LNCaP clone FGC (cell line): ENCODE measurements at regions not wholly inside any gene's neighbourhood (a gene's known extent, or its start where the extent isn't known, plus 50 kb on each side); places are given as distances from the start of the nearest gene placed in this dataset.

Experiments
- DNase-seq: peaks from one replicate; pipeline ENCODE4 v3.0.0-alpha.2; 2011; ENCODE audit warnings: low read depth
- H3K4me3 ChIP-seq: 2 replicates; pipeline ENCODE4 v1.5.1; 2011; ENCODE audit warnings: mild to moderate bottlenecking, low read depth, low read length, control low read depth
- TF ChIP-seq, protein P1 (sequence below): IDR thresholded peaks from 2 replicates; pipeline ENCODE4 v1.5.1; 2012; ENCODE audit warnings: mild to moderate bottlenecking; ENCODE audit not compliant: control insufficient read depth, insufficient read depth; ENCODE audit errors: extremely low read depth

DNA sequence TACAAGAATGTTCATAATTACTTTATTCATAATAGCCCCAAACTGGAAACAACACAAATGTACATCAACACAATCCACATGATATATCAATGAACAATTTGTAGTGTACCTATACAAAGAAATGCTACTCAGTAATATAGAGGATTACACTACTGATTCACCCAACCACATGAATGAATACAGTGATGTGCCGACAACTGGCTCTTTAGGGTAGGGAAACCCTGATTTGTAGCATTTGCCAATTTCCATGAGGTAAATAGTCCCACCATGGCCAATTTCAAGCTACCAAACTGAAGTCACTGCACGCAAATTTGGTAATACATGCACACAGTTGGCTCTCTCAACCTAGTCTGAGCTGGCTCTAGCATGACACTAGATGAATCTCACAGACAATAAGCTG is 190.4 kb upstream of the KRR1 start:
- TF ChIP-seq, protein P1, sequence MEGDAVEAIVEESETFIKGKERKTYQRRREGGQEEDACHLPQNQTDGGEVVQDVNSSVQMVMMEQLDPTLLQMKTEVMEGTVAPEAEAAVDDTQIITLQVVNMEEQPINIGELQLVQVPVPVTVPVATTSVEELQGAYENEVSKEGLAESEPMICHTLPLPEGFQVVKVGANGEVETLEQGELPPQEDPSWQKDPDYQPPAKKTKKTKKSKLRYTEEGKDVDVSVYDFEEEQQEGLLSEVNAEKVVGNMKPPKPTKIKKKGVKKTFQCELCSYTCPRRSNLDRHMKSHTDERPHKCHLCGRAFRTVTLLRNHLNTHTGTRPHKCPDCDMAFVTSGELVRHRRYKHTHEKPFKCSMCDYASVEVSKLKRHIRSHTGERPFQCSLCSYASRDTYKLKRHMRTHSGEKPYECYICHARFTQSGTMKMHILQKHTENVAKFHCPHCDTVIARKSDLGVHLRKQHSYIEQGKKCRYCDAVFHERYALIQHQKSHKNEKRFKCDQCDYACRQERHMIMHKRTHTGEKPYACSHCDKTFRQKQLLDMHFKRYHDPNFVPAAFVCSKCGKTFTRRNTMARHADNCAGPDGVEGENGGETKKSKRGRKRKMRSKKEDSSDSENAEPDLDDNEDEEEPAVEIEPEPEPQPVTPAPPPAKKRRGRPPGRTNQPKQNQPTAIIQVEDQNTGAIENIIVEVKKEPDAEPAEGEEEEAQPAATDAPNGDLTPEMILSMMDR, result no peak
- H3K4me3 ChIP-seq, result no peak overlapping the region
- DNase-seq, result no peak

DNA sequence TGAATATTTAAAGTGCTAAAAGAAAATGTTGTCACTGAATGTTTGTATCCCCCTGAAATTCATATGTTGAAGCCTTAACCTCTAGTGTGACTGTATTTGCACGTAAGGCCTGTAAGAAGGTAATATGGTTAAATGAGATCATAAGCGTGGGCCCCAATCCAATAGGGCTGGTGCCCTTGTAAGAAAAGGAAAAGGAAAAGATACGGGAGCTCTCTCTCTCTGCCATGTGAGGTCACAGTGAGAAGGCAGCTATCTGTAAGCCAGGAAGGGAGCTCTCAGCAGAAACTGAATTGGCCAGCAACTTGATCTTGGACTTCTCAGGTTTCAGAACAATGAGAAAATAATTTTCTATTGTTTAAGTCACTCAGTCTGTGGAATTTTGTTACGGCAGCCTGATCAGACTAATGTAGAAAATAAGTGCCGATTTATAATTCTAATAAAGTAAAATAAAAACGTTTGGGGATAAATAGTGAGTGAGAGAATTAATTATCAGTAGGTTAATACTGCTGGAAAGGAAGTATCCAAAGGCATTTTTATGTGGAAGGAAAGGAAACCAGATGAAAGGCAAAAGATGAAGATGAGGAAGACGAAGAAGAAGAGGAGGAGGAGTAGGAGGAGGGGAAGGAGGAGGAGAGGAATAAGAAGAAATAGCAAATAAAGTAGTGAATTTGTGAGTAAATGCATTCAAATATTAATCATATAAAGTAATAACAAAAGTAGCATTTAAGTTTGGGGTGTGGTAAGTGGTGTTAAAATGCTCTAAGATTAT is 188.5 kb upstream of the KRR1 start:
- DNase-seq, result no peak
- TF ChIP-seq, protein P1, result no peak
- no peak overlapping the region for H3K4me3 ChIP-seq

DNA sequence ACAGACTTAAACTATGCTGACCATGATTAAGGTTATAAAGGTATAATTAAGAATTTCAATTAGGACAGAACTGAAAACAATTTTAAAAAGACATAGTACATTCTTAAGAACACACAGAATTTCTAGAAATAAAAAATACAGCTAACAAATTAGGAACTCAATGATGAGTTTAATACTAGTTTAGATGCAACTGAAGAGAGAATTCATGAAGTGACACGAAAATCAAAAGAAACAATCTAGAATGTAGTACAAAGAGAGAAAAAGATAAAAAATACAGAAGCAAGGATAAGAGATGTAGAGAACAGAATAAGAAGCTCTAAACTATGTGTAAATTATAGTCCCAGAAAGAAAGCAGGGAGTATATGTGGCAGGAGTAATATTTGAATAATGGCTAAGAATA is 187.8 kb upstream of the KRR1 start:
- DNase-seq, result no peak
- TF ChIP-seq, protein P1, result no peak
- H3K4me3 ChIP-seq, result no peak overlapping the region

DNA sequence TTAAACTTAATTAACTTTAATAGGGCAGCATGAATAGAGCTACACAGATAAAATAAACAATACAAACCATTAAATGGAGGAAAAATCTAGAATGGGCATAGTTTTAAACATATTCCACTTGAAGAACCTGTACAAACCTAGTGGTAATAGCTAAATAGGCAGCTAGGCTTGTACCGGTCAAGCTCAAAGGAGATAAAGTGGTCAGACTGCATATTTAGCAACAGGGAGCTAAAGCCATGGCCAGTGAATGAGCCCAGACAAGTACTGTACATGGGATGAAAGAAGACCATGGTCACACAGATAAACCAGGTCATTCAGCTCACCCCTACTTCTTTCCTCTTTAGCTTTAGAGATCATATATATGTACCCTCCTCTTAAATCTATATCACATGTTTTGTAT is 186.6 kb upstream of the KRR1 start:
- no peak for DNase-seq
- TF ChIP-seq, protein P1, result no peak
- no peak overlapping the region for H3K4me3 ChIP-seq

DNA sequence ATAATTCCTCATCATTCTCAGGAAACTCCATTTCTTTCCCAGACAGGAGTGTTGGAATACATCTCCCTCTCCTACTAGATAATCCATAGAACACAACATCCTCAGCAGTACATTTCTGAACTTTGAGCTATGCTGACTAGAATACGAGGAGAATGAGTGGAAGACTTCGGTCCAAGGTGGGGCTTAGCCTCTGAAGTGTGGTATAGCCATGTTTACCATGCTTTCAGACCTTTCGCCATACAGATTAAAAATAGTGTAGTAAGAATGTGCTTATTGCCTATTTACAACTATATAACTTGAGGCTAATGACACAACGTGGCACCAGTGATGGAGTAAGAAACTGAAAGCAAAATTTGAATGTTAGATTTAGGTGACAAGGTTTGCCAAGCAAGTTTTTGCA is 184.5 kb upstream of the KRR1 start:
- no peak overlapping the region for H3K4me3 ChIP-seq
- DNase-seq, result no peak
- TF ChIP-seq, protein P1, result no peak

DNA sequence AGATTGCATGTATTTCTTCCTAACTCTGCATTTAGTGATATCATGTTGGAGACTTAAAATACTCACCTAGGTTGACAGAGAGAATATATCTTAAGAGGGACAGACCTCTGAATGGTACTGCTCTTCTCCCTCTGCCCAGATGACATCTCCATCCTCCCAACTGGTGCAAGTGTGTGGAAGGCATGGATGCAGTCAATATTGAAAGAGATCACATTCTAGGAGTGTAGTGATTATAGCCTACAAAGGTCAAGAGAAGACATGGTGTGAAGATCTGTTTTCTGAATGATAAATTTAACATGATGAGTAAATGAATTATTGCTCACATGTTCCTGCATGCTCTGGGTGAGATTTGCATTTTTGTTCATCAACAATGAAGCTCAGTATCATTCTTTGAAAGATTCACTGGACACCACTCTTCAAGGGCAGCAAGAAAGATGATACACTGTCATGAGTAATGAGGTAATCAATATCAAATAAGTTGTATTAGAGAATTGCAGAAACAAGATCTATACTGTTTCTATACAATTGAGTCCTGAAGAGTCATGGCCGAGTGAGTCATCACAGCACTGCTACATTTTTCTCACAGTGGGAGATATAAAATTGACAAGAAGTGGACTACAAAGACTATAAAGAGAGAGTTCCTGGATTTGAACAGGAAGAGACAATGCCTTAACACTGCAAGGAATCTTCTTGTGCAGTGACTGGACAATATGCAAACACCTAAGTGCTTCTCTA is 183.3 kb upstream of the KRR1 start:
- no peak for DNase-seq
- H3K4me3 ChIP-seq, result no peak overlapping the region
- TF ChIP-seq, protein P1, result no peak

DNA sequence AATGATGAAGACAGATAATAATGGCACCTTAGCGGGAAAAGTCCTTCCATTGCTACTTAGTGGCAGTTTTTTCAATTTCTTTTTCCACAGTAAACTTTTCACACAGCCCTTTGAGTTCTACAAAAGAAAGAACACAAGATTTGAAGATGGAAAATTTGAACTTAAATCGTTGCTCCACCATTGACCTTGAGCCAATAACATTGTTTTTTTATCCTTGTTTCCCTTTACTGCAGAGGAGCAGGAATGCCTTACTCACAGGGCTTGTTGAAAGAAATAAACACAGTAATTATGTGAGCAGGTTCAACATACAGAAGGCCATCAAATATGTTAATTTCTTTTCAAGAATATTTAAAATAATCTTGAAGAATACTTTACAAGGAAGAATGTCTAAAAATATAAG is 181.5 kb upstream of the KRR1 start:
- H3K4me3 ChIP-seq, result no peak overlapping the region
- TF ChIP-seq, protein P1, result no peak
- no peak for DNase-seq
